ACHN (cell line): ENCODE measurements at regions not wholly inside any gene's neighbourhood (a gene's known extent, or its start where the extent isn't known, plus 50 kb on each side); places are given as distances from the start of the nearest gene placed in this dataset.

ENCODE experiments used
- DNase-seq: peaks from one replicate; pipeline ENCODE4 v3.0.0-alpha.2; 2015
- in situ Hi-C: cut with HindIII; loops from 2 replicates; pipeline ENCODE4 v1.10.0; 2017; ENCODE audit warnings: low sequenced_read_pairs, low pct_ligation_motif_present, low pct_unique_long_range_greater_than_20kb

GRCh38 chr1:22276396-22276748 lies 133.5 kb upstream of the WNT4 start:
- in situ Hi-C loops, result no loop called here

GRCh38 chr1:22277662-22278061 lies 134.8 kb upstream of the WNT4 start:
- in situ Hi-C loops, result no loop called here

More at GRCh38 chr1:22276396-22276748, 133.5 kb upstream of the WNT4 start:
- no peak for DNase-seq

GRCh38 chr1:22279735-22280134 lies 136.8 kb upstream of the WNT4 start:
- in situ Hi-C loops, result no loop called here
- no peak for DNase-seq

More at GRCh38 chr1:22277662-22278061, 134.8 kb upstream of the WNT4 start:
- DNase-seq, result no peak

- in situ Hi-C loops, result no loop called here
- no peak for DNase-seq
These were observed 137.6 kb upstream of the WNT4 start for GRCh38 chr1:22280526-22280925.

GRCh38 chr1:22281521-22282363 lies 138.8 kb upstream of the WNT4 start:
- DNase-seq, result no peak
- in situ Hi-C loops, result no loop called here

GRCh38 chr1:22282364-22282995 lies 139.6 kb upstream of the WNT4 start:
- DNase-seq, result no peak
- in situ Hi-C loops, result no loop called here

- in situ Hi-C loops, result no loop called here
- DNase-seq, result no peak
These were observed 140.7 kb upstream of the WNT4 start for GRCh38 chr1:22283596-22283995.

GRCh38 chr1:22284236-22284635 lies 141.3 kb upstream of the WNT4 start:
- in situ Hi-C loops, result no loop called here
- DNase-seq, result no peak

GRCh38 chr1:22284906-22285548 lies 142.1 kb upstream of the WNT4 start:
- DNase-seq, result no peak
- in situ Hi-C loops, result no loop called here

- no peak for DNase-seq
- in situ Hi-C loops, result no loop called here
These were observed 142.9 kb upstream of the WNT4 start for GRCh38 chr1:22285549-22286396.

GRCh38 chr1:22286491-22286890 lies 143.6 kb upstream of the WNT4 start:
- no peak for DNase-seq
- in situ Hi-C loops, result no loop called here

GRCh38 chr1:22287273-22287672 lies 144.4 kb upstream of the WNT4 start:
- no peak for DNase-seq
- in situ Hi-C loops, result no loop called here

GRCh38 chr1:22287946-22288520 lies 145.1 kb upstream of the WNT4 start:
- in situ Hi-C loops, result no loop called here
- no peak for DNase-seq

GRCh38 chr1:22288593-22289241 lies 145.8 kb upstream of the WNT4 start:
- DNase-seq, result no peak
- in situ Hi-C loops, result no loop called here

GRCh38 chr1:22289307-22289995 lies 146.6 kb upstream of the WNT4 start:
- no peak for DNase-seq

GRCh38 chr1:22290157-22290556 lies 147.3 kb upstream of the WNT4 start:
- in situ Hi-C loops, result no loop called here
- no peak for DNase-seq

More at GRCh38 chr1:22289307-22289995, 146.6 kb upstream of the WNT4 start:
- in situ Hi-C loops, result no loop called here

- DNase-seq, result no peak
- in situ Hi-C loops, result no loop called here
These were observed 147.7 kb upstream of the WNT4 start for GRCh38 chr1:22290611-22291010.
